ENCODE measurements at regions not wholly inside any gene's neighbourhood (a gene's known extent, or its start where the extent isn't known, plus 50 kb on each side); places are given as distances from the start of the nearest gene placed in this dataset.

DNA sequence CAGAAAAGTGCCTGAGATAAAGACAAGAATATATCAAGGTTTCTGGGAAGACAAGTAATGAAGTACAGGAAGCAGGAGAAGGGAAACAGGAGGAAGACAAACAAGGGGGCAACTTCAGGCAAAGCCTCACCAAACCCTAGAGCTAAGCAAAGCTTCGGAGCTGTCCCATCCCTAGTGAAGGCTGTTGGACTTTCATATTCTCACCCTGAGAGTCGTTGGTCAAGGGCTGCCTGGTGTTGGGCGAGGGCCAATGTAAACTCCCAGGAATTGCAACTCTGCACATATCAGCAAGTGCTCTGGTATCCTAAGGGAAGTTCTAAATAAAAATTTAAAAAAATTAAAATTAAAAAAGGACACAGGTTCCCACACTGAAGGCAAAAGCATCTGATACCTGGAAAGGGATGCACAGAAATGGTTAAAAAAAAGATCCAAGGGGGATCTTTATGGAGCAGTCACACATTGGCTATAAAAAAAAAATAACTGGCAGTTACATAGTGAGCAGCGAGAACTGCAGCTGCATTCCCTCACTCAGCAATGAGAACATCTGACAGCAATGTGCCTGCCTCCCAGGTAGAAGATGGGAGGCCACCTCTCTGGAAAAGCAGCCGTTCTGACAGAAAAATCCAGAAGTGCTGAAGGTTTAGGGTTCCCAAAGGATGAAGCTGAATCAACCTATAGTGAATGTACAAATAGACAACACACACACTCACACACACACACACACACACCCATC, 304.7 kb downstream of the WDR11 start:
- H3K36me3 ChIP-seq (replicated peaks; ENCODE audit: control insufficient read depth, insufficient read depth, low read length), result no peaks in the 10 kb centered on the region
- no peak for DNase-seq
- no peaks in the 10 kb centered on the region for H3K27me3 ChIP-seq (ENCODE audit: control insufficient read depth, insufficient read depth, low read length)
- no peak overlapping the region for H3K4me3 ChIP-seq (ENCODE audit: insufficient read depth, low read depth, low read length)

GRCh38 chr10:121157998-121158397, 306.8 kb downstream of the WDR11 start:
- H3K36me3 ChIP-seq (replicated peaks; ENCODE audit: control insufficient read depth, insufficient read depth, low read length), result no peaks in the 10 kb centered on the region
- no peaks in the 10 kb centered on the region for H3K27me3 ChIP-seq (ENCODE audit: control insufficient read depth, insufficient read depth, low read length)
- DNase-seq, result no peak
- no peak overlapping the region for H3K4me3 ChIP-seq (ENCODE audit: insufficient read depth, low read depth, low read length)

GRCh38 chr10:121158988-121159579, 307.9 kb downstream of the WDR11 start:
- Histone ChIP-seq H3K27me3 (ENCODE audit: control insufficient read depth, insufficient read depth, low read length) (no peaks in the 10 kb centered on the region), H3K4me3 (ENCODE audit: insufficient read depth, low read depth, low read length) (no peak overlapping the region), H3K36me3 (replicated peaks; ENCODE audit: control insufficient read depth, insufficient read depth, low read length) (no peaks in the 10 kb centered on the region)
- DNase-seq, result no peak

DNA sequence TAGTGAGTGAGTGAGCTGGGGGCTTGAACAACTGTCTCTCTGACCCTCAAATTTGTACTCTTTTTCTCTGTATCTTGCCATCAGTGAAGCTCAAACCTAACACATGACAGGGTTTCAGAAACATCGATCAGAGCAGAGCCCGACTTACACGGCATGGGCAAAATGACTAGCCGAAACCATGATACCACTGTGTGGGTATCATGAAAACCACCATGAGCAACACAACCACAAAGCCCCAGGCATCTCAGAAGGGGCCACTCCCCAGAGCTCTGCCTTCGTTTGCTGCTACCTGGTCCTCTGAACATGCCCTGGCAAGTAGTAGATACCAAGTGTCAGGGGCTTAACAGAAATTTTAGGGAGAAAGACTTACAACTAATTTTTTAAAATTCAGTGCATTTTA, 308.5 kb downstream of the WDR11 start:
- H3K27me3 ChIP-seq (ENCODE audit: control insufficient read depth, insufficient read depth, low read length), result no peaks in the 10 kb centered on the region
- DNase-seq, result no peak
- no peaks in the 10 kb centered on the region for H3K36me3 ChIP-seq (replicated peaks; ENCODE audit: control insufficient read depth, insufficient read depth, low read length)
- no peak overlapping the region for H3K4me3 ChIP-seq (ENCODE audit: insufficient read depth, low read depth, low read length)

DNA sequence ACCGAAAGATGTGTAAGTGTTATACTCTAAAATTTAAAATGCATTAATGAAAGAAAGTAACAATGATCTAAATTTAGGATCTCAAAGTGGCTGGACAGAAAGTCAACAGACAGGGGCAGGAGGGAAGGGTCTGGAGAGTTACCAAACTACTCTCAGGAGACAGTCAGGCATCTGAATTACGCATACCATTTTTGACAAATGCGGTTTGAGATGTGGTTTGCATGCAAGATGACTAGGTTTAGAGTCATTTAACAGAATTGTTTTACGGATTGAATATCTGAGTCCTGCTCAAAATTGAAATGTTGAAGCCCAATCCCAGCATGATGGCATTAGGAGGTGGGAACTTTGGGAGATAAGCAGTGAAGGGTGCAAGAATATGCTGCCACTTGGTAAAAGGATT, 314.1 kb downstream of the WDR11 start:
- no peaks in the 10 kb centered on the region for H3K27me3 ChIP-seq (ENCODE audit: control insufficient read depth, insufficient read depth, low read length)
- DNase-seq, result no peak
- H3K4me3 ChIP-seq (ENCODE audit: insufficient read depth, low read depth, low read length), result no peak overlapping the region
- no peaks in the 10 kb centered on the region for H3K36me3 ChIP-seq (replicated peaks; ENCODE audit: control insufficient read depth, insufficient read depth, low read length)

- no peak for DNase-seq
Measured at GRCh38 chr10:121167534-121168243, 316.5 kb downstream of the WDR11 start.

GRCh38 chr10:121168545-121169216, 317.5 kb downstream of the WDR11 start:
- H3K36me3 ChIP-seq (replicated peaks; ENCODE audit: control insufficient read depth, insufficient read depth, low read length), result no peaks in the 10 kb centered on the region
- H3K4me3 ChIP-seq (ENCODE audit: insufficient read depth, low read depth, low read length), result no peak overlapping the region
- peak; percentile 15 for DNase-seq
- H3K27me3 ChIP-seq (ENCODE audit: control insufficient read depth, insufficient read depth, low read length), result no peaks in the 10 kb centered on the region

More at GRCh38 chr10:121167534-121168243, 316.5 kb downstream of the WDR11 start:
- H3K27me3 ChIP-seq (ENCODE audit: control insufficient read depth, insufficient read depth, low read length), result no peaks in the 10 kb centered on the region
- H3K36me3 ChIP-seq (replicated peaks; ENCODE audit: control insufficient read depth, insufficient read depth, low read length), result no peaks in the 10 kb centered on the region
- H3K4me3 ChIP-seq (ENCODE audit: insufficient read depth, low read depth, low read length), result no peak overlapping the region

GRCh38 chr10:121169406-121169805, 318.2 kb downstream of the WDR11 start:
- no peak overlapping the region for H3K4me3 ChIP-seq (ENCODE audit: insufficient read depth, low read depth, low read length)

GRCh38 chr10:121171825-121172787, 320.9 kb downstream of the WDR11 start:
- H3K4me3 ChIP-seq (ENCODE audit: insufficient read depth, low read depth, low read length), result no peak overlapping the region
- H3K27me3 ChIP-seq (ENCODE audit: control insufficient read depth, insufficient read depth, low read length), result no peaks in the 10 kb centered on the region
- no peak for DNase-seq
- H3K36me3 ChIP-seq (replicated peaks; ENCODE audit: control insufficient read depth, insufficient read depth, low read length), result no peaks in the 10 kb centered on the region

More at GRCh38 chr10:121169406-121169805, 318.2 kb downstream of the WDR11 start:
- DNase-seq, result no peak
- Histone ChIP-seq H3K36me3 (replicated peaks; ENCODE audit: control insufficient read depth, insufficient read depth, low read length) (no peaks in the 10 kb centered on the region), H3K27me3 (ENCODE audit: control insufficient read depth, insufficient read depth, low read length) (no peaks in the 10 kb centered on the region)

DNA sequence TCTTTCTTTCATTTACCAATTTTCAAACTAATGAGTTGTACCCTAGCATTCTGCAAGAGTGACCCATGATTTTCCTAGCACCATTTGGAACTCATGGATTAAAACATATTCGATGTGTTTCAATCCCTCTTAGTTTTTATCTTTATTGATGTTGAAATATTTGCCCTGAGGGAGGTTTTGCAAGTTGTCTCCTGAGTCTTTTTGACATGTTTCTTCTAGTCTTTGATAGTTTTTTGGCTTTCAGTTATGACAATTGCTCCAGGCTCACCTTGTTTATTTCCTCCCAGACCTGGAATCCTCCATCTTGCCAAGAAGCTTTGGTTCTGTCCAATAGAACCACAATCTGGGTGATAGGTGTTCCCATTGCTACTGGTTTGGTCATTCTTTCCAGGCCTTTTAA, 327.8 kb downstream of the WDR11 start:
- Histone ChIP-seq H3K36me3 (replicated peaks; ENCODE audit: control insufficient read depth, insufficient read depth, low read length) (no peaks in the 10 kb centered on the region), H3K4me3 (ENCODE audit: insufficient read depth, low read depth, low read length) (no peak overlapping the region), H3K27me3 (ENCODE audit: control insufficient read depth, insufficient read depth, low read length) (no peaks in the 10 kb centered on the region; the same call in 1 of the 2 replicates)
- no peak for DNase-seq

DNA sequence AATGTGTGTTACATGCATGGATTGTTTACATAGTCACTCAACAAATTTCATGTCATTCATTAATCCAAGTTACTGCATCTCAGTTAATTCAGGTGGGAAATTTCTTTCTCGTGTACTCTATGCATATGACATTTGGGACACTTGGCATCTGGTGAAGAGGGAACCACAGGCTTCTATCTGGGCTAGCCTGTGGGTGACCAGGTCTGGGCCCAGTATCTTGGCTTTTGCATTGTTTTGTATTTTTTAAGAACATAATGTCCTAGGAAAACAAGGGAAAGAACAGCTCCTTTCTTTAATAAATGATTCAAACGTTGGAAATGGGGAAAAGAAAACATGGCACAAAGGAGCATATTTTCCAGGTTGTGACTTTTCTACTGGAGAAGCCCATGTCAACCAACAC, 331.1 kb downstream of the WDR11 start:
- Histone ChIP-seq H3K27me3 (ENCODE audit: control insufficient read depth, insufficient read depth, low read length) (no peaks in the 10 kb centered on the region; the same call in 1 of the 2 replicates), H3K36me3 (replicated peaks; ENCODE audit: control insufficient read depth, insufficient read depth, low read length) (no peaks in the 10 kb centered on the region), H3K4me3 (ENCODE audit: insufficient read depth, low read depth, low read length) (no peak overlapping the region)
- DNase-seq, result no peak

DNA sequence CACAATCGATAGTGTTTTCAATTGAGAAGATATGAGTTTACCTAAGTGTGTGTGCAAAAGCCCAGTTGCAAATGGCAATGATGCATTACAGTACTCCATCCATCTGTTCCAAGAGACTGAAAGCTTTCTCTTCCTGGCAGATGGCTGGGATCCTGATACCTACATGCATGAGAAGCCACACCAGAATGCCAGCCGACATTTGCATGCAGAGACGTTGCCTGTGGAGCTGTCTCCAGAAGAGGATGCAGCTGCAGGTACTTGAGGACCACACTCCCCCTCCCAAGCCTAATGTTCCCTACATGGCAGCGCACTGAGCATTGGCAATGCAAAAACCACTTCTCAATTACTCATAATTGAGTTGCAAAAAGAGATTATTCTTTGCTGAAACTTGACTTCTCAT, 332.1 kb downstream of the WDR11 start:
- DNase-seq, result no peak
- Histone ChIP-seq H3K36me3 (replicated peaks; ENCODE audit: control insufficient read depth, insufficient read depth, low read length) (no peaks in the 10 kb centered on the region), H3K4me3 (ENCODE audit: insufficient read depth, low read depth, low read length) (no peak overlapping the region), H3K27me3 (ENCODE audit: control insufficient read depth, insufficient read depth, low read length) (no peaks in the 10 kb centered on the region; the same call in 1 of the 2 replicates)

DNA sequence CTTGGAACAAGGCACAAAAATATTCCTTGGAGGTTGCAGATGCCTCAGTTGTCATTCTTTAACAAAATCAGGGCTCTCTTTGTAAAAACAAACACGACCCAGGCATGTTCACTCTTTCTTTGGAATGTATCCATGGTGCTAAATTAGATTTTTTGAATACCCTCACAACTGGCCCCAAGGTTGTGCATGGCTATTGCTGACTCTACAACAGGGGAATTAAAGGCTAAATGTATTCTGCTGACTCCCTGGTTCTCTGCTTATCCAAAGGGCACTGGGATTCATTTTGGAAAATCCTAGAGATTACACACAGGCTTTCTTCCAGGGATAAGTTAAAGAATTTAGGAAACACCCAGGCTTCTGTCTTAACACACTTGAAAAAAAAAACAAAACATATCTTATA, 332.5 kb downstream of the WDR11 start:
- Histone ChIP-seq H3K27me3 (ENCODE audit: control insufficient read depth, insufficient read depth, low read length) (no peaks in the 10 kb centered on the region; the same call in 1 of the 2 replicates), H3K36me3 (replicated peaks; ENCODE audit: control insufficient read depth, insufficient read depth, low read length) (no peaks in the 10 kb centered on the region), H3K4me3 (ENCODE audit: insufficient read depth, low read depth, low read length) (no peak overlapping the region)
- DNase-seq, result no peak
